ENCODE measurements at regions not wholly inside any gene's neighbourhood (a gene's known extent, or its start where the extent isn't known, plus 50 kb on each side); places are given as distances from the start of the nearest gene placed in this dataset.

- TF ChIP-seq ZBTB7A (IDR thresholded peaks at IDR 0.05; ENCODE audit: low read depth): no peak
- no peak for TF ChIP-seq EGR1 (IDR thresholded peaks at IDR 0.05)
- TF ChIP-seq MAX (IDR thresholded peaks at IDR 0.05): no peak
- TF ChIP-seq RAD21 (IDR thresholded peaks at IDR 0.05; ENCODE audit: low read depth): no peak
- TF ChIP-seq CEBPB (IDR thresholded peaks at IDR 0.05): no peak
- no peak for TF ChIP-seq TCF12 (IDR thresholded peaks at IDR 0.05; ENCODE audit: low read depth)
- no peak for TF ChIP-seq TEAD4 (IDR thresholded peaks at IDR 0.05)
- no peak for TF ChIP-seq NFIC (IDR thresholded peaks at IDR 0.05)
- no peak for TF ChIP-seq FOXM1 (IDR thresholded peaks at IDR 0.05; ENCODE audit: borderline replicate concordance, low read depth)
- TF ChIP-seq CREB1 (IDR thresholded peaks at IDR 0.05; ENCODE audit: low read depth): no peak
- TF ChIP-seq REST (IDR thresholded peaks at IDR 0.05; ENCODE audit: low read depth): no peak
- no peak for TF ChIP-seq TAF1 (IDR thresholded peaks at IDR 0.05; ENCODE audit: low read depth)
- TF ChIP-seq EP300 (IDR thresholded peaks at IDR 0.05; ENCODE audit: borderline replicate concordance): no peak
- no peak for TF ChIP-seq USF1 (IDR thresholded peaks at IDR 0.05)
- no peak for TF ChIP-seq YY1 (IDR thresholded peaks at IDR 0.05; ENCODE audit: low read depth)
Measured at GRCh38 chr21:38956856-38957571, 151.3 kb downstream of the ETS2 start.

GRCh38 chr21:38956521-38956855 is 150.8 kb downstream of the ETS2 start:
- TF ChIP-seq USF1 (IDR thresholded peaks at IDR 0.05) (no peak), RAD21 (IDR thresholded peaks at IDR 0.05; ENCODE audit: low read depth) (no peak), CEBPB (IDR thresholded peaks at IDR 0.05) (no peak), TEAD4 (IDR thresholded peaks at IDR 0.05) (no peak), TAF1 (IDR thresholded peaks at IDR 0.05; ENCODE audit: low read depth) (no peak), ZBTB7A (IDR thresholded peaks at IDR 0.05; ENCODE audit: low read depth) (no peak), EP300 (IDR thresholded peaks at IDR 0.05; ENCODE audit: borderline replicate concordance) (no peak), NFIC (IDR thresholded peaks at IDR 0.05) (no peak), MAX (IDR thresholded peaks at IDR 0.05) (no peak), YY1 (IDR thresholded peaks at IDR 0.05; ENCODE audit: low read depth) (no peak), EGR1 (IDR thresholded peaks at IDR 0.05) (no peak), REST (IDR thresholded peaks at IDR 0.05; ENCODE audit: low read depth) (no peak), CREB1 (IDR thresholded peaks at IDR 0.05; ENCODE audit: low read depth) (no peak), FOXM1 (IDR thresholded peaks at IDR 0.05; ENCODE audit: borderline replicate concordance, low read depth) (no peak), TCF12 (IDR thresholded peaks at IDR 0.05; ENCODE audit: low read depth) (no peak)

GRCh38 chr21:38956007-38956406 is 150.3 kb downstream of the ETS2 start:
- TF ChIP-seq FOXM1 (IDR thresholded peaks at IDR 0.05; ENCODE audit: borderline replicate concordance, low read depth) (no peak), TEAD4 (IDR thresholded peaks at IDR 0.05) (no peak), EGR1 (IDR thresholded peaks at IDR 0.05) (no peak), YY1 (IDR thresholded peaks at IDR 0.05; ENCODE audit: low read depth) (no peak), TCF12 (IDR thresholded peaks at IDR 0.05; ENCODE audit: low read depth) (no peak), CREB1 (IDR thresholded peaks at IDR 0.05; ENCODE audit: low read depth) (no peak), REST (IDR thresholded peaks at IDR 0.05; ENCODE audit: low read depth) (no peak), ZBTB7A (IDR thresholded peaks at IDR 0.05; ENCODE audit: low read depth) (no peak), CEBPB (IDR thresholded peaks at IDR 0.05) (no peak), RAD21 (IDR thresholded peaks at IDR 0.05; ENCODE audit: low read depth) (no peak)

- no peak for TF ChIP-seq TAF1 (IDR thresholded peaks at IDR 0.05; ENCODE audit: low read depth)
- no peak for TF ChIP-seq CEBPB (IDR thresholded peaks at IDR 0.05)
- TF ChIP-seq CREB1 (IDR thresholded peaks at IDR 0.05; ENCODE audit: low read depth): no peak
- TF ChIP-seq FOXM1 (IDR thresholded peaks at IDR 0.05; ENCODE audit: borderline replicate concordance, low read depth): no peak
- no peak for TF ChIP-seq TCF12 (IDR thresholded peaks at IDR 0.05; ENCODE audit: low read depth)
- TF ChIP-seq USF1 (IDR thresholded peaks at IDR 0.05): no peak
- no peak for TF ChIP-seq EP300 (IDR thresholded peaks at IDR 0.05; ENCODE audit: borderline replicate concordance)
- TF ChIP-seq NFIC (IDR thresholded peaks at IDR 0.05): no peak
- no peak for TF ChIP-seq RAD21 (IDR thresholded peaks at IDR 0.05; ENCODE audit: low read depth)
Measured at GRCh38 chr21:38955495-38955894, 149.8 kb downstream of the ETS2 start.

All from Ishikawa (cell line).